Neural cell (in vitro differentiated cells): ENCODE measurements at regions not wholly inside any gene's neighbourhood (a gene's known extent, or its start where the extent isn't known, plus 50 kb on each side); places are given as distances from the start of the nearest gene placed in this dataset.

Source experiments
- EP300 ChIP-seq: fragments of 450-650 bp; conservative IDR thresholded peaks from 2 replicates; pipeline ENCODE4 v1.6.1; 2014; ENCODE audit warnings: antibody characterized with exemption, mild to moderate bottlenecking, moderate library complexity; ENCODE audit not compliant: poor library complexity, severe bottlenecking
- MXI1 ChIP-seq: fragments of 450-650 bp; conservative IDR thresholded peaks from 2 replicates; pipeline ENCODE4 v1.6.1; 2014; ENCODE audit warnings: antibody characterized with exemption, mild to moderate bottlenecking; ENCODE audit not compliant: poor library complexity, severe bottlenecking
- POLR2AphosphoS5 ChIP-seq: IDR thresholded peaks from 2 replicates; pipeline ENCODE4 v1.6.1; 2012
- RAD21 ChIP-seq: fragments of 450-650 bp; conservative IDR thresholded peaks from 2 replicates; pipeline ENCODE4 v1.6.1; 2014; ENCODE audit warnings: antibody characterized with exemption, mild to moderate bottlenecking, moderate library complexity
- REST ChIP-seq: IDR thresholded peaks from 2 replicates; pipeline ENCODE4 v1.6.1; 2012; ENCODE audit warnings: borderline replicate concordance
- TAF1 ChIP-seq: IDR thresholded peaks from 2 replicates; pipeline ENCODE4 v1.6.1; 2012; ENCODE audit warnings: low read depth
- TF ChIP-seq, protein P1 (sequence below): fragments of 450-650 bp; IDR thresholded peaks from 2 replicates; pipeline ENCODE4 v1.5.1; 2014; ENCODE audit warnings: antibody characterized with exemption, mild to moderate bottlenecking, moderate library complexity; ENCODE audit not compliant: poor library complexity, severe bottlenecking

DNA sequence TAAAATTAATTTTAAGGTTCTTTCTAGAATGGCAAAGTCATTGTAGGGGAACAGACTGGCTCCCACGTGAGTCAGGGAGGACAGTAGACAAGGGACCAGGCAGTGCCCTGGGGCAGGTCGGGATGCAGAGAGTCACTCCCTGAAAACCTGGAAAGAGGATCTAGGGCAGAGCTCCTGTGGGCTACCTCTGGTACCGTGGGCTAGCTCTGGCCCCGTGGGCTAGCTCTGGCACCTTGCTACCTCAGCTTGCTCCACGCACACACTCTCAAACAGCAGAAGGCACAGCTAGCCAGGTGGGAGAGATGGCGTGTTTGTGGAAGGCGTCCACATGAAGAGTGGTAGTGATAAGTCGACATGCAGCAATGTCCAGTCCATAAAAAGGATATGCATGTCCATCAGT, 66.7 kb upstream of the ARHGEF7 start:
- TF ChIP-seq POLR2AphosphoS5: no peak
- TF ChIP-seq, protein P1, sequence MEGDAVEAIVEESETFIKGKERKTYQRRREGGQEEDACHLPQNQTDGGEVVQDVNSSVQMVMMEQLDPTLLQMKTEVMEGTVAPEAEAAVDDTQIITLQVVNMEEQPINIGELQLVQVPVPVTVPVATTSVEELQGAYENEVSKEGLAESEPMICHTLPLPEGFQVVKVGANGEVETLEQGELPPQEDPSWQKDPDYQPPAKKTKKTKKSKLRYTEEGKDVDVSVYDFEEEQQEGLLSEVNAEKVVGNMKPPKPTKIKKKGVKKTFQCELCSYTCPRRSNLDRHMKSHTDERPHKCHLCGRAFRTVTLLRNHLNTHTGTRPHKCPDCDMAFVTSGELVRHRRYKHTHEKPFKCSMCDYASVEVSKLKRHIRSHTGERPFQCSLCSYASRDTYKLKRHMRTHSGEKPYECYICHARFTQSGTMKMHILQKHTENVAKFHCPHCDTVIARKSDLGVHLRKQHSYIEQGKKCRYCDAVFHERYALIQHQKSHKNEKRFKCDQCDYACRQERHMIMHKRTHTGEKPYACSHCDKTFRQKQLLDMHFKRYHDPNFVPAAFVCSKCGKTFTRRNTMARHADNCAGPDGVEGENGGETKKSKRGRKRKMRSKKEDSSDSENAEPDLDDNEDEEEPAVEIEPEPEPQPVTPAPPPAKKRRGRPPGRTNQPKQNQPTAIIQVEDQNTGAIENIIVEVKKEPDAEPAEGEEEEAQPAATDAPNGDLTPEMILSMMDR: no peak
- TF ChIP-seq EP300: no peak
- no peak for TF ChIP-seq RAD21
- TF ChIP-seq MXI1: no peak
- TF ChIP-seq TAF1: no peak
- TF ChIP-seq REST: no peak
